MCF 10A (cell line): ENCODE measurements at regions not wholly inside any gene's neighbourhood (a gene's known extent, or its start where the extent isn't known, plus 50 kb on each side); places are given as distances from the start of the nearest gene placed in this dataset.
"Not testable (repeated sequence)": the region's sequence is repeated elsewhere in the genome, so short reads cannot be mapped to it uniquely, and the experiment has no call there.

Source experiments
- BruUV-seq: library from RNA; stranded (reverse); fragments of 400-500 nt; replicated peaks from 2 replicates; lab custom pipeline; 2021; lab: Mats Ljungman, UMichigan
- CTCF ChIA-PET: fragments of 300-600 bp; sonication (Branson Sonifier 250); formaldehyde crosslinking; extraction: SDS; loops from one replicate; lab custom pipeline; 2021; ENCODE audit warnings: antibody characterized with exemption, inconsistent platforms; lab: Yijun Ruan, JAX
- POLR2A ChIA-PET: fragments of 300-600, 350-650 bp; sonication (Branson Sonifier 250); formaldehyde crosslinking; extraction: SDS; loops from one replicate; lab custom pipeline; 2020; ENCODE audit warnings: antibody characterized with exemption, inconsistent platforms; lab: Yijun Ruan, JAX
- DNase-seq: peaks from one replicate; pipeline ENCODE4 v3.0.0-alpha.2; 2018; ENCODE audit not compliant: unreplicated experiment
- H3K27ac Mint-ChIP-seq: one replicate; pipeline ENCODE4 v1.8.0; 2022; ENCODE audit warnings: mild to moderate bottlenecking, low read depth, mixed read lengths; ENCODE audit not compliant: unreplicated experiment
- H3K27me3 Mint-ChIP-seq: one replicate; pipeline ENCODE4 v1.8.0; 2022; ENCODE audit warnings: mixed read lengths; ENCODE audit not compliant: insufficient read depth, unreplicated experiment
- H3K36me3 Mint-ChIP-seq: one replicate; pipeline ENCODE4 v1.8.0; 2022; ENCODE audit warnings: mild to moderate bottlenecking, moderate library complexity, mixed read lengths; ENCODE audit not compliant: insufficient read depth, unreplicated experiment
- H3K4me1 Mint-ChIP-seq: one replicate; pipeline ENCODE4 v1.8.0; 2022; ENCODE audit warnings: mixed read lengths; ENCODE audit not compliant: insufficient read depth, unreplicated experiment
- H3K4me3 Mint-ChIP-seq: one replicate; pipeline ENCODE4 v1.8.0; 2022; ENCODE audit warnings: mild to moderate bottlenecking, moderate library complexity, mixed read lengths; ENCODE audit not compliant: unreplicated experiment
- H3K9me3 Mint-ChIP-seq: one replicate; pipeline ENCODE4 v1.8.0; 2022; ENCODE audit warnings: mixed read lengths; ENCODE audit not compliant: unreplicated experiment
- CTCF ChIP-seq: fragments of 200-600 bp; IDR thresholded peaks from one replicate; pipeline ENCODE4 v1.8.0; 2022; ENCODE audit warnings: antibody characterized with exemption, mild to moderate bottlenecking; ENCODE audit not compliant: unreplicated experiment
- intact Hi-C: fragments of 100-400 bp; cut with micrococcal nuclease; formaldehyde crosslinking; loops from 2 replicates; pipeline ENCODE4 v1.14.1; 2022

GRCh38 chr6:4421837-4422236 lies 286.5 kb upstream of the ECI2 start:
- Mint-ChIP-seq H3K36me3 (no peaks in the 10 kb centered on the region), H3K4me1 (no peaks in the 10 kb centered on the region), H3K4me3 (no peak overlapping the region), H3K27ac (no peak overlapping the region), H3K27me3 (no peaks in the 10 kb centered on the region), H3K9me3 (peaks cover 7% of the 10 kb centered on the region)
- no peak for TF ChIP-seq CTCF
- BruUV-seq = no TSS peak
- CTCF ChIA-PET = no interaction called here
- POLR2A ChIA-PET = no interaction called here
- DNase-seq = no peak
- intact Hi-C loops = no loop called here

GRCh38 chr6:4420160-4420865 lies 284.9 kb upstream of the ECI2 start:
- no peak for DNase-seq
- Mint-ChIP-seq H3K36me3 (no peaks in the 10 kb centered on the region), H3K4me1 (no peaks in the 10 kb centered on the region), H3K27ac (no peak overlapping the region), H3K4me3 (no peak overlapping the region), H3K9me3 (peaks cover 7% of the 10 kb centered on the region), H3K27me3 (no peaks in the 10 kb centered on the region)
- BruUV-seq = no TSS peak
- intact Hi-C loops = no loop called here
- CTCF ChIA-PET = interaction anchor here (0.6 to 1.4 kb wide), 3 partner anchors 15 to 507 kb away, joined by 3 read pairs; no protein-coding TSS in a partner anchor
- no peak for TF ChIP-seq CTCF
- POLR2A ChIA-PET = interaction anchor here (0.7 kb wide), 1 partner anchor 9 kb away, joined by 4 read pairs; no protein-coding TSS in a partner anchor

- Mint-ChIP-seq H3K27me3 (no peaks in the 10 kb centered on the region), H3K4me1 (no peaks in the 10 kb centered on the region), H3K4me3 (no peak overlapping the region), H3K9me3 (peaks cover 7% of the 10 kb centered on the region), H3K27ac (no peak overlapping the region), H3K36me3 (peaks cover 6% of the 10 kb centered on the region)
- POLR2A ChIA-PET = no interaction called here
- TF ChIP-seq CTCF = no peak
- no peak for DNase-seq
- CTCF ChIA-PET = no interaction called here
- no TSS peak for BruUV-seq
- intact Hi-C loops = no loop called here
Measured at GRCh38 chr6:4415549-4415948, 280.2 kb upstream of the ECI2 start.

- H3K27me3 Mint-ChIP-seq, CTCF ChIA-PET, H3K27ac Mint-ChIP-seq, H3K4me3 Mint-ChIP-seq, DNase-seq, intact Hi-C loops, H3K4me1 Mint-ChIP-seq, BruUV-seq, POLR2A ChIA-PET, H3K9me3 Mint-ChIP-seq, H3K36me3 Mint-ChIP-seq: not testable (repeated sequence)
Measured at GRCh38 chr6:4414078-4414477, 278.7 kb upstream of the ECI2 start.
